PC-9 (cell line): ENCODE measurements at regions not wholly inside any gene's neighbourhood (a gene's known extent, or its start where the extent isn't known, plus 50 kb on each side); places are given as distances from the start of the nearest gene placed in this dataset.

Experiments used
- BruUV-seq: library from RNA; stranded (reverse); fragments of 400-500 nt; replicated peaks from 2 replicates; lab custom pipeline; 2021; lab: Mats Ljungman, UMichigan
- CTCF ChIA-PET: fragments of 300-600 bp; sonication (Branson Sonifier 250); formaldehyde crosslinking; loops from one replicate; lab custom pipeline; 2022; ENCODE audit warnings: antibody characterized with exemption; lab: Charles Lee
- POLR2A ChIA-PET: fragments of 300-600 bp; sonication (Branson Sonifier 250); formaldehyde crosslinking; loops from one replicate; lab custom pipeline; 2022; ENCODE audit warnings: antibody characterized with exemption; ENCODE audit not compliant: unreplicated experiment; lab: Charles Lee
- DNase-seq, 2 experiments: peaks; one replicate each; pipeline versions ENCODE4 v3.0.0 to v3.0.0-alpha.2; 2015 to 2022; ENCODE audit warnings: mixed read lengths in 1 of 2
- H2AFZ ChIP-seq: fragments of 200-600 bp; sonication (generic); 2 replicates; pipeline ENCODE4 v1.8.1; 2017; ENCODE audit warnings: antibody characterized with exemption
- H3F3A ChIP-seq: fragments of 200-600 bp; sonication (generic); 2 replicates; pipeline ENCODE4 v1.8.1; 2017; ENCODE audit warnings: antibody characterized with exemption, mild to moderate bottlenecking, low read depth; ENCODE audit not compliant: insufficient read depth
- H3K27ac ChIP-seq: fragments of 200-600 bp; sonication (generic); 2 replicates; pipeline ENCODE4 v1.6.1; 2016; ENCODE audit warnings: mixed run types
- H3K27me3 ChIP-seq: fragments of 200-600 bp; sonication (generic); 2 replicates; pipeline ENCODE4 v1.6.1; 2016; ENCODE audit warnings: low read depth, mixed run types; ENCODE audit not compliant: insufficient read depth
- H3K36me3 ChIP-seq: fragments of 200-600 bp; sonication (generic); 2 replicates; pipeline ENCODE4 v1.6.1; 2016; ENCODE audit warnings: low read depth, mixed run types
- H3K4me1 ChIP-seq: fragments of 200-600 bp; sonication (generic); replicated peaks from 2 replicates; pipeline ENCODE4 v1.6.1; 2016; ENCODE audit warnings: mixed run types; ENCODE audit not compliant: insufficient read depth
- H3K4me2 ChIP-seq: fragments of 200-600 bp; sonication (generic); 2 replicates; pipeline ENCODE4 v1.6.1; 2017; ENCODE audit warnings: mixed run types
- H3K4me3 ChIP-seq: fragments of 200-600 bp; sonication (generic); 2 replicates; pipeline ENCODE4 v1.6.1; 2016; ENCODE audit warnings: mixed run types
- H3K79me2 ChIP-seq: fragments of 200-600 bp; sonication (generic); 2 replicates; pipeline ENCODE4 v1.6.1; 2017; ENCODE audit warnings: low read depth, mixed run types
- H3K9me2 ChIP-seq: fragments of 200-600 bp; sonication (generic); 2 replicates; pipeline ENCODE4 v1.8.1; 2017; ENCODE audit warnings: mild to moderate bottlenecking; ENCODE audit not compliant: insufficient read depth
- H3K9me3 ChIP-seq: fragments of 200-600 bp; sonication (generic); 2 replicates; pipeline ENCODE4 v1.8.1; 2016; ENCODE audit warnings: low read depth; ENCODE audit not compliant: insufficient read depth
- H4K20me1 ChIP-seq: fragments of 200-600 bp; sonication (generic); 2 replicates; pipeline ENCODE4 v1.8.1; 2017; ENCODE audit not compliant: insufficient read depth
- CTCF ChIP-seq: fragments of 200-600 bp; sonication (generic); conservative IDR thresholded peaks from 2 replicates; pipeline ENCODE4 v1.6.1; 2017; ENCODE audit warnings: mixed run types, antibody characterized with exemption, mild to moderate bottlenecking, moderate library complexity
- EZH2 ChIP-seq: fragments of 200-600 bp; sonication (generic); IDR thresholded peaks from 2 replicates; pipeline ENCODE4 v1.8.0; 2017; ENCODE audit warnings: antibody characterized with exemption, low read depth
- intact Hi-C: fragments of 100-400 bp; cut with micrococcal nuclease; formaldehyde crosslinking; loops from one replicate; pipeline ENCODE4 v1.10.0; 2022; ENCODE audit not compliant: unreplicated experiment

GRCh38 chr16:25553711-25554436 lies 137.9 kb upstream of the HS3ST4 start:
- intact Hi-C loops, result no loop called here
- TF ChIP-seq EZH2 (no peak), CTCF (no peak)
- Histone ChIP-seq H3K4me1 (no peaks in the 10 kb centered on the region), H3K79me2 (no peaks in the 10 kb centered on the region), H3K36me3 (no peaks in the 10 kb centered on the region), H3K27me3 (peaks cover 20% of the 10 kb centered on the region; the same call in 1 of the 2 replicates), H2AFZ (no peak overlapping the region), H3K4me3 (no peak overlapping the region), H3K9me2 (no peaks in the 10 kb centered on the region), H3K9me3 (no peaks in the 10 kb centered on the region), H3F3A (no peaks in the 10 kb centered on the region), H4K20me1 (no peaks in the 10 kb centered on the region), H3K27ac (no peak overlapping the region), H3K4me2 (no peak overlapping the region)
- POLR2A ChIA-PET, result no interaction called here
- no peak for DNase-seq
- BruUV-seq, result no TSS peak
- CTCF ChIA-PET, result no interaction called here

- H3K9me3 ChIP-seq, result no peaks in the 10 kb centered on the region
- H3K9me2 ChIP-seq, result no peaks in the 10 kb centered on the region
- no peaks in the 10 kb centered on the region for H3F3A ChIP-seq
- H3K4me2 ChIP-seq, result no peak overlapping the region
- no peak for DNase-seq
- H3K27ac ChIP-seq, result no peak overlapping the region
- intact Hi-C loops, result no loop called here
- H3K4me3 ChIP-seq, result no peak overlapping the region
- BruUV-seq, result no TSS peak
- ChIA-PET CTCF (no interaction called here), POLR2A (no interaction called here)
- H3K27me3 ChIP-seq, result 0 out of 2 replicates have a peak, but pooled peaks cover 7% of the 10 kb centered on the region
- no peak overlapping the region for H2AFZ ChIP-seq
- TF ChIP-seq EZH2 (no peak), CTCF (no peak)
- no peaks in the 10 kb centered on the region for H3K79me2 ChIP-seq
- H3K4me1 ChIP-seq, result no peaks in the 10 kb centered on the region
- no peaks in the 10 kb centered on the region for H3K36me3 ChIP-seq
- no peaks in the 10 kb centered on the region for H4K20me1 ChIP-seq
Measured at GRCh38 chr16:25550647-25551046, 141.1 kb upstream of the HS3ST4 start.

- intact Hi-C loops, result no loop called here
- H3K79me2 ChIP-seq, result no peaks in the 10 kb centered on the region
Measured at GRCh38 chr16:25546791-25547190, 145.0 kb upstream of the HS3ST4 start.

More at GRCh38 chr16:25546791-25547190, 145.0 kb upstream of the HS3ST4 start:
- BruUV-seq, result no TSS peak
- Histone ChIP-seq H3K36me3 (no peaks in the 10 kb centered on the region), H3K27me3 (0 out of 2 replicates have a peak, but pooled peaks cover 4% of the 10 kb centered on the region), H3K4me2 (no peak overlapping the region), H3K9me2 (no peaks in the 10 kb centered on the region), H3F3A (no peaks in the 10 kb centered on the region), H3K27ac (no peak overlapping the region), H3K4me3 (no peak overlapping the region), H4K20me1 (no peaks in the 10 kb centered on the region; the same call in 1 of the 2 replicates), H3K9me3 (no peaks in the 10 kb centered on the region), H3K4me1 (no peaks in the 10 kb centered on the region), H2AFZ (no peak overlapping the region)
- DNase-seq, result no peak
- TF ChIP-seq EZH2 (no peak), CTCF (no peak)
- ChIA-PET CTCF (no interaction called here), POLR2A (no interaction called here)
